ENCODE measurements at regions not wholly inside any gene's neighbourhood (a gene's known extent, or its start where the extent isn't known, plus 50 kb on each side); places are given as distances from the start of the nearest gene placed in this dataset.

DNA sequence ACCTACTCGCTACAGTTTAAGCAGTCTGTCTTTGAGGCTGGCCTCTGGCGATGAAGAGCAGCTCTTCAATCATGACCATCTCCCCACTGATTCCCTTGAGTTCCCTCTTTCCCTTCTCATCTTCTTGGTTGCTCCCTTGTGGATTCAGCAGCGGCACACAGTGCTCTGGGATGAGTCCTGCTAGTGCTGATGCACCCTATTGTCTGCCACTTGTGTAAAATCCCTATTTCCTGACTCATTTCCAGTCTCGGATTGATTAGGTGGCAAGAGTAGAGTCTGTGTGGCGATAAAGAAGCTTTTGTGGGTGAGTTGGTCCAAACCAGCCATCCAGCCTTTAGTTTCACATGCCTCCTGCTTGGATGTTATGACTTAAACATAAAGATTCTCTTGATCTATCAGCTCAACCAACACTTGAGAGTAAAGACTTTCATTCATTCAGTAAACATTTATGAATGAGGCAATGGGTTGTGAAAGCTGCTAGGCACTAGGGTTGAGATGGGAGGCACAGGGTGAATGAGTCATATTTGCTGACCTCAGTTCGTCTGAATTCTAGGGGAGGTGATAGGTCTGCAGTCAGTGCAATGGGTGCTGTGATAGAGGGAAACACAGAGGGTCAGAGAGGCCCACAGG, 219.4 kb upstream of the RAG2 start:
- no peak for DNase-seq (ENCODE audit: low read depth, low spot score)
- no peak for ATAC-seq
- H3K27me3 ChIP-seq (ENCODE audit: insufficient read depth, low read length) = no peaks in the 10 kb centered on the region

More for the DNA sequence above, 219.4 kb upstream of the RAG2 start:
- CTCF ChIA-PET = interaction anchor here (1.2 kb wide), 1 partner anchor 10 kb away, joined by 3 read pairs; no protein-coding TSS in a partner anchor
- H3K4me1 ChIP-seq (ENCODE audit: control insufficient read depth in 1 of 2, insufficient read depth in 2 of 2, low read length in 2 of 2) = no peaks in the 10 kb centered on the region
- H4K20me1 ChIP-seq (ENCODE audit: insufficient read depth) = no peaks in the 10 kb centered on the region
- BruUV-seq (replicated peaks) = no TSS peak
- H3K4me2 ChIP-seq (ENCODE audit: low read length) = no peak overlapping the region
- TF ChIP-seq EZH2phosphoT487 (IDR thresholded peaks at IDR 0.05; ENCODE audit: borderline replicate concordance) = no peak
- TF ChIP-seq, protein P1, sequence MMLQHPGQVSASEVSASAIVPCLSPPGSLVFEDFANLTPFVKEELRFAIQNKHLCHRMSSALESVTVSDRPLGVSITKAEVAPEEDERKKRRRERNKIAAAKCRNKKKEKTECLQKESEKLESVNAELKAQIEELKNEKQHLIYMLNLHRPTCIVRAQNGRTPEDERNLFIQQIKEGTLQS (IDR thresholded peaks at IDR 0.05) = no peak
- TF ChIP-seq CBX3 (IDR thresholded peaks at IDR 0.05; ENCODE audit: low read depth) = no peak
- TF ChIP-seq ZNF274 (IDR thresholded peaks at IDR 0.05; ENCODE audit: low read depth, low read length) = no peak
- no peak for TF ChIP-seq POLR2AphosphoS5 (IDR thresholded peaks at IDR 0.05; ENCODE audit: low read depth, low read length)
- TF ChIP-seq ZFX (IDR thresholded peaks at IDR 0.05) = no peak
- TF ChIP-seq, protein P2, sequence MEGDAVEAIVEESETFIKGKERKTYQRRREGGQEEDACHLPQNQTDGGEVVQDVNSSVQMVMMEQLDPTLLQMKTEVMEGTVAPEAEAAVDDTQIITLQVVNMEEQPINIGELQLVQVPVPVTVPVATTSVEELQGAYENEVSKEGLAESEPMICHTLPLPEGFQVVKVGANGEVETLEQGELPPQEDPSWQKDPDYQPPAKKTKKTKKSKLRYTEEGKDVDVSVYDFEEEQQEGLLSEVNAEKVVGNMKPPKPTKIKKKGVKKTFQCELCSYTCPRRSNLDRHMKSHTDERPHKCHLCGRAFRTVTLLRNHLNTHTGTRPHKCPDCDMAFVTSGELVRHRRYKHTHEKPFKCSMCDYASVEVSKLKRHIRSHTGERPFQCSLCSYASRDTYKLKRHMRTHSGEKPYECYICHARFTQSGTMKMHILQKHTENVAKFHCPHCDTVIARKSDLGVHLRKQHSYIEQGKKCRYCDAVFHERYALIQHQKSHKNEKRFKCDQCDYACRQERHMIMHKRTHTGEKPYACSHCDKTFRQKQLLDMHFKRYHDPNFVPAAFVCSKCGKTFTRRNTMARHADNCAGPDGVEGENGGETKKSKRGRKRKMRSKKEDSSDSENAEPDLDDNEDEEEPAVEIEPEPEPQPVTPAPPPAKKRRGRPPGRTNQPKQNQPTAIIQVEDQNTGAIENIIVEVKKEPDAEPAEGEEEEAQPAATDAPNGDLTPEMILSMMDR (IDR thresholded peaks at IDR 0.05 in 2 of 3, conservative IDR thresholded peaks at IDR 0.05 in 1 of 3; ENCODE audit: borderline replicate concordance in 1 of 3, insufficient read depth in 1 of 3, low read depth in 2 of 3, low read length in 2 of 3) = no peak
- TF ChIP-seq SRF (IDR thresholded peaks at IDR 0.05; ENCODE audit: low read depth) = no peak
- no peak for TF ChIP-seq JUND (IDR thresholded peaks at IDR 0.05)
- TF ChIP-seq POLR2A (IDR thresholded peaks at IDR 0.05; ENCODE audit: borderline replicate concordance, extremely low read depth, insufficient read depth, insufficient read length) = no peak
- TF ChIP-seq, protein P3, sequence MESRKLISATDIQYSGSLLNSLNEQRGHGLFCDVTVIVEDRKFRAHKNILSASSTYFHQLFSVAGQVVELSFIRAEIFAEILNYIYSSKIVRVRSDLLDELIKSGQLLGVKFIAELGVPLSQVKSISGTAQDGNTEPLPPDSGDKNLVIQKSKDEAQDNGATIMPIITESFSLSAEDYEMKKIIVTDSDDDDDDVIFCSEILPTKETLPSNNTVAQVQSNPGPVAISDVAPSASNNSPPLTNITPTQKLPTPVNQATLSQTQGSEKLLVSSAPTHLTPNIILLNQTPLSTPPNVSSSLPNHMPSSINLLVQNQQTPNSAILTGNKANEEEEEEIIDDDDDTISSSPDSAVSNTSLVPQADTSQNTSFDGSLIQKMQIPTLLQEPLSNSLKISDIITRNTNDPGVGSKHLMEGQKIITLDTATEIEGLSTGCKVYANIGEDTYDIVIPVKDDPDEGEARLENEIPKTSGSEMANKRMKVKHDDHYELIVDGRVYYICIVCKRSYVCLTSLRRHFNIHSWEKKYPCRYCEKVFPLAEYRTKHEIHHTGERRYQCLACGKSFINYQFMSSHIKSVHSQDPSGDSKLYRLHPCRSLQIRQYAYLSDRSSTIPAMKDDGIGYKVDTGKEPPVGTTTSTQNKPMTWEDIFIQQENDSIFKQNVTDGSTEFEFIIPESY (IDR thresholded peaks at IDR 0.05; ENCODE audit: extremely low read depth, insufficient replicate concordance, low read length) = no peak
- TF ChIP-seq ELF1 (IDR thresholded peaks at IDR 0.05; ENCODE audit: borderline replicate concordance, low read depth) = no peak
- TF ChIP-seq SP1 (IDR thresholded peaks at IDR 0.05; ENCODE audit: low read depth) = no peak
- TF ChIP-seq EZH2 (IDR thresholded peaks at IDR 0.05) = no peak
- TF ChIP-seq, protein P4, sequence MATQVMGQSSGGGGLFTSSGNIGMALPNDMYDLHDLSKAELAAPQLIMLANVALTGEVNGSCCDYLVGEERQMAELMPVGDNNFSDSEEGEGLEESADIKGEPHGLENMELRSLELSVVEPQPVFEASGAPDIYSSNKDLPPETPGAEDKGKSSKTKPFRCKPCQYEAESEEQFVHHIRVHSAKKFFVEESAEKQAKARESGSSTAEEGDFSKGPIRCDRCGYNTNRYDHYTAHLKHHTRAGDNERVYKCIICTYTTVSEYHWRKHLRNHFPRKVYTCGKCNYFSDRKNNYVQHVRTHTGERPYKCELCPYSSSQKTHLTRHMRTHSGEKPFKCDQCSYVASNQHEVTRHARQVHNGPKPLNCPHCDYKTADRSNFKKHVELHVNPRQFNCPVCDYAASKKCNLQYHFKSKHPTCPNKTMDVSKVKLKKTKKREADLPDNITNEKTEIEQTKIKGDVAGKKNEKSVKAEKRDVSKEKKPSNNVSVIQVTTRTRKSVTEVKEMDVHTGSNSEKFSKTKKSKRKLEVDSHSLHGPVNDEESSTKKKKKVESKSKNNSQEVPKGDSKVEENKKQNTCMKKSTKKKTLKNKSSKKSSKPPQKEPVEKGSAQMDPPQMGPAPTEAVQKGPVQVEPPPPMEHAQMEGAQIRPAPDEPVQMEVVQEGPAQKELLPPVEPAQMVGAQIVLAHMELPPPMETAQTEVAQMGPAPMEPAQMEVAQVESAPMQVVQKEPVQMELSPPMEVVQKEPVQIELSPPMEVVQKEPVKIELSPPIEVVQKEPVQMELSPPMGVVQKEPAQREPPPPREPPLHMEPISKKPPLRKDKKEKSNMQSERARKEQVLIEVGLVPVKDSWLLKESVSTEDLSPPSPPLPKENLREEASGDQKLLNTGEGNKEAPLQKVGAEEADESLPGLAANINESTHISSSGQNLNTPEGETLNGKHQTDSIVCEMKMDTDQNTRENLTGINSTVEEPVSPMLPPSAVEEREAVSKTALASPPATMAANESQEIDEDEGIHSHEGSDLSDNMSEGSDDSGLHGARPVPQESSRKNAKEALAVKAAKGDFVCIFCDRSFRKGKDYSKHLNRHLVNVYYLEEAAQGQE (IDR thresholded peaks at IDR 0.05; ENCODE audit: low read depth) = no peak
- TF ChIP-seq YY1 (IDR thresholded peaks at IDR 0.05; ENCODE audit: extremely low read depth, insufficient replicate concordance, low read depth, low read length) = no peak
- H3K4me3 ChIP-seq (replicated peaks in 1 of 2; ENCODE audit: low read depth in 1 of 2, low read length in 2 of 2) = no peak overlapping the region
- RAD21 ChIA-PET (ENCODE audit: low non-redundant PET in 1 of 2, low total read pairs in 2 of 2, uncharacterized antibody in 2 of 2, unreplicated experiment in 2 of 2) = no interaction called here
- POLR2A ChIA-PET = no interaction called here
- intact Hi-C loops (cut with micrococcal nuclease) = no loop called here
- no peaks in the 10 kb centered on the region for H3K9me2 ChIP-seq (ENCODE audit: insufficient read depth)
- H3K27ac ChIP-seq (ENCODE audit: low read depth, low read length) = no peak overlapping the region
- H3K9me3 ChIP-seq (ENCODE audit: control insufficient read depth in 1 of 2, insufficient read depth in 1 of 2, low read depth in 1 of 2, low read length in 2 of 2) = no peaks in the 10 kb centered on the region
- no peaks in the 10 kb centered on the region for H3K36me3 ChIP-seq (ENCODE audit: control insufficient read depth in 1 of 2, insufficient read depth in 2 of 2, low read length in 2 of 2)
- H3K79me2 ChIP-seq (ENCODE audit: insufficient read depth, low read length) = no peaks in the 10 kb centered on the region
- H3K9ac ChIP-seq (ENCODE audit: low read length) = no peak overlapping the region
- H2AFZ ChIP-seq (ENCODE audit: low read depth, low read length, poor library complexity, severe bottlenecking) = no peak overlapping the region
